NCI-H748 (cell line): ENCODE measurements at regions not wholly inside any gene's neighbourhood (a gene's known extent, or its start where the extent isn't known, plus 50 kb on each side); places are given as distances from the start of the nearest gene placed in this dataset.

Source experiments
- DNase-seq: peaks from one replicate; lab custom pipeline; 2025; ENCODE audit not compliant: unreplicated experiment; lab: John Stamatoyannopoulos, UW

GRCh38 chr11:19661827-19662226, 50.8 kb upstream of the NAV2 start:
- DNase-seq, result no peak

GRCh38 chr11:19660076-19660475, 52.6 kb upstream of the NAV2 start:
- DNase-seq, result no peak

- DNase-seq, result no peak
Measured at GRCh38 chr11:19659529-19659928, 53.1 kb upstream of the NAV2 start.

- no peak for DNase-seq
Measured at GRCh38 chr11:19658344-19658743, 54.3 kb upstream of the NAV2 start.

- no peak for DNase-seq
Measured at GRCh38 chr11:19656140-19656541, 56.5 kb upstream of the NAV2 start.

- no peak for DNase-seq
Measured at GRCh38 chr11:19652623-19653375, 59.8 kb upstream of the NAV2 start.

GRCh38 chr11:19651653-19652052, 61.0 kb upstream of the NAV2 start:
- DNase-seq, result no peak

- no peak for DNase-seq
Measured at GRCh38 chr11:19651028-19651427, 61.6 kb upstream of the NAV2 start.

- DNase-seq, result peak; percentile 24
Measured at GRCh38 chr11:19650467-19650866, 62.2 kb upstream of the NAV2 start.

GRCh38 chr11:19649751-19650150, 62.9 kb upstream of the NAV2 start:
- DNase-seq, result no peak

- DNase-seq, result no peak
Measured at GRCh38 chr11:19648321-19648720, 64.3 kb upstream of the NAV2 start.

GRCh38 chr11:19647816-19648215, 64.8 kb upstream of the NAV2 start:
- DNase-seq, result no peak

GRCh38 chr11:19646921-19647320, 65.7 kb upstream of the NAV2 start:
- DNase-seq, result no peak

- no peak for DNase-seq
Measured at GRCh38 chr11:19646308-19646707, 66.3 kb upstream of the NAV2 start.

GRCh38 chr11:19644316-19644715, 68.3 kb upstream of the NAV2 start:
- no peak for DNase-seq

- no peak for DNase-seq
Measured at GRCh38 chr11:19642185-19643158, 70.2 kb upstream of the NAV2 start.

GRCh38 chr11:19639603-19640105, 73.0 kb upstream of the NAV2 start:
- DNase-seq, result no peak

GRCh38 chr11:19635332-19635731, 77.3 kb upstream of the NAV2 start:
- no peak for DNase-seq

GRCh38 chr11:19633276-19633675, 79.4 kb upstream of the NAV2 start:
- no peak for DNase-seq

- DNase-seq, result no peak
Measured at GRCh38 chr11:19632499-19632834, 80.2 kb upstream of the NAV2 start.

- no peak for DNase-seq
Measured at GRCh38 chr11:19631712-19632498, 80.7 kb upstream of the NAV2 start.
